HL-60 (cell line): ENCODE measurements at regions not wholly inside any gene's neighbourhood (a gene's known extent, or its start where the extent isn't known, plus 50 kb on each side); places are given as distances from the start of the nearest gene placed in this dataset.

Source experiments
- CTCF ChIP-seq: IDR thresholded peaks from one replicate; pipeline ENCODE4 v1.5.1; 2011; ENCODE audit warnings: low read length, control low read depth, inconsistent platforms; ENCODE audit not compliant: insufficient read depth
- POLR2AphosphoS5 ChIP-seq: IDR thresholded peaks from 2 replicates; pipeline ENCODE4 v1.6.1; 2012; ENCODE audit warnings: low read depth

DNA sequence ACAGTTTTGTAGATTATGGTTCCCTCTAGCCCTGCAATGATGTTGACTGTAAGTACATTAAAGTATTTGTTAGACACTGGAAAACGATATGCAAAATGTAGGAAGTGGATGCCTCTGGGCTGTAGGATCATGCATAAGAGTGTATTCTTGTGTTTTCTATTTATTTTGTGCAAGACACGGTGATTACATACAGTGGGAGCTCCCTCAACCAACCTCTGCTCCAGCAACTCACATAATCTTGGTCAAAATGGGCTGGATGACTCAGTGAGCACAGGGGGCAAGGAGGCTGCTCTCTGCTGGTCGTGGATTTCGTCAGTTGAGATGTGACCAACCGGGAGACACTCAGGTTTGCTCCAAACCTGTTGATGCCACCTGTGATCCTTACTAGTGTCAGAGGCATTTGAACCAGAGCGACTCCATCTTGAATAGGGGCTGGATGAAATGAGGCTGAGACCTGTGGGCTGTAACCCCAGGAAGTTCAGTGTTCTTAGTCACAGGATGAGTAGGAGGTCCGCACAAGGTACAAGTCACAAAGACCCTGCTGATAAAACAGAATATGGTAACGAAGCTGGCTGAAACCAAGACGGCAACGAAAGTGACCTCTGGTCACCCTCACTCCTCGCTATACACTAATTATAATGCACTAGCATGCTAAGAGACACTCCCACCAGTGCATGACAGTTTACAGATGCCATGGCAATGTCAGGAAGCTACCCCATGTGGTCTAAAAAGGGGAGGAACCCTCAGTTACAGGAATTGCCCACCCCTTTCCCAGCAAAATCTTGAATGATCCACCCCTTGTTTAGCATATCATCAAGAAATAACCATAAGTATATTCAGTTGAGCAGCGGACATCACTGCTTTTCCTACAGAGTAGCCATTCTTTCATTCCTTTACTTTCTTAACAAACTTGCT, 56.4 kb upstream of the FAM20C start:
- TF ChIP-seq CTCF (no peak), POLR2AphosphoS5 (no peak)
